ENCODE measurements at regions not wholly inside any gene's neighbourhood (a gene's known extent, or its start where the extent isn't known, plus 50 kb on each side); places are given as distances from the start of the nearest gene placed in this dataset.

GRCh38 chr12:92486443-92487137 lies 216.2 kb upstream of the PLEKHG7 start:
- Histone ChIP-seq H3K4me1 (no peaks in the 10 kb centered on the region), H3K27me3 (no peaks in the 10 kb centered on the region), H3K36me3 (no peaks in the 10 kb centered on the region), H3K9me3 (no peaks in the 10 kb centered on the region), H3K27ac (no peak overlapping the region), H3K4me3 (replicated peaks in 1 of 3) (no peak overlapping the region)
- intact Hi-C loops (cut with DNase I), result no loop called here
- TF ChIP-seq CTCF (IDR thresholded peaks at IDR 0.05), result no peak
- TF ChIP-seq POLR2A (IDR thresholded peaks at IDR 0.05), result no peak
- no peak for DNase-seq
- 79 to 83% methylated on average over 3 of the region's 3 CpGs for WGBS, 2 donors

DNA sequence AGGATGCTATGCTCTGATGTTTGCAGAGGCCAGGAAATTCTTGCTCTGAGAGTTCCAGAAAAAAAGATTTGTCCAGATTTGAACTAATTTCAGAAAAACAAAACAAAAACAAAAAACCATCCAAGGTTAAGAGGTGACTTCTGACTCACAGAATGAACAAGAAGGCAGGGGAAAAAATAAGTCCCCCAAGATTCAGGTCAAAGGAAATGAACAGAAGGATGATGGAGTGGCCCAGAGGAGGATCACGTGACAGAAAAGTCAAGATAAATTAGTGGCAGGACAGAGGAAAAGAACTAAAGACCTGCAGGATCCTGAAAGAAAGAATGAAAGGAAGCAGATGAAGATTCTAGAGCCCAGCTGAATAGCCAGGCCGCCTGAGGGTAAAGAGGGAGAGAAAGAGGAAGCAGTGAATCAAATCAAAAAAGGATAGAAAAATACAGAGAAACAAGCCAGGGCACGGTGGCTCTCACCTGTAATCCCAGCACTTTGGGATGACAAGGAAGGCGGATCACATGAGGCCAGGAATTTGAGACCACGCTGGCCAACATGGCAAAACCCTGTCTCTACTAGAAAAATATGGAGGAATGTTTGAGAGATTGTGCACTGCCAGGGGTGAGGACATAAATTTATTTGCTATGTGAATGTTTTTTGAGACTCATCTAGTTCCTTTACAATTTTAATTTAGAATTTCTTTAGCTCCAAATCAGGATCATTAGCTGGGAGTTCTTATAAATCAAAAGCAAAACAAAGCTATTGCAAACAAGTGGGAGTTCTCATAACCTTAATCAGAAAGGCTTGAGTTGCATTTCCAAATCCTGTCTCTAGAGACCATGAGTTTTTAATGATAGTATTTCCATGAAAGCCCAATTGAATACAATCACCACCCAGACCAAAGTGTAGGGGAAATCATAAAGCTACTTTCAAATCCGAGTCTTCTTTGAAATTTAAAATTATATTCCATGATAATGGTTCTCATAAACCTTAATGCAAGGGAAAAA lies 217.1 kb upstream of the PLEKHG7 start:
- peak overlapping the region in 2 of 3 donors; percentile 37 to 42 for H3K27ac ChIP-seq
- H3K9me3 ChIP-seq, result no peaks in the 10 kb centered on the region
- H3K27me3 ChIP-seq, result no peaks in the 10 kb centered on the region
- intact Hi-C loops (cut with DNase I), result no loop called here
- H3K4me3 ChIP-seq (replicated peaks in 1 of 3), result no peak overlapping the region
- 77 to 79% methylated on average over 6 of the region's 6 CpGs for whole genome bisulfite sequencing, 2 donors
- no peak for TF ChIP-seq POLR2A (IDR thresholded peaks at IDR 0.05)
- no peak for TF ChIP-seq CTCF (IDR thresholded peaks at IDR 0.05)
- DNase-seq, result no peak
- H3K36me3 ChIP-seq, result no peaks in the 10 kb centered on the region
- no peaks in the 10 kb centered on the region for H3K4me1 ChIP-seq

DNA sequence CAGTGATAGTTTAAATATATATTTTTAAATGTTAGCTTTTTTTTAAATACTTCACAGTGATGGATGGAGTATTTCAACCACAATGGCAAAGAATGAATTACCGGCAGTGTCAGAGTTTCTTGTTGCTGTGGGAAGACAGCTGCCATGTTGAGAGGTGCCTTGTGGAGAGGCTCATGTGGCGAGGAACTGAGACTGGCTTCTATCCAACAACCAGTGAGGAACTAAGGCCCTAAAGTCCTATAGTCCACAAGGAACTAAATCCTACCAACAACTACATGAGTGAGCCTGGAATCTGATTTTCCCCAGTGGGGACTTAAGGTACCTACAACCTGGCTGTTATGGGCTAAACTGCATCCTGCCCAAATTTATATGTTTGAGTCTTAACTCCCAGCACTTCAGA lies 220.2 kb upstream of the PLEKHG7 start:
- no peak overlapping the region for H3K27ac ChIP-seq
- H3K36me3 ChIP-seq, result no peaks in the 10 kb centered on the region
- H3K27me3 ChIP-seq, result no peaks in the 10 kb centered on the region
- no peak for DNase-seq
- no peak for TF ChIP-seq CTCF (IDR thresholded peaks at IDR 0.05)
- TF ChIP-seq POLR2A (IDR thresholded peaks at IDR 0.05), result no peak
- 95 to 97% methylated on average over 2 of the region's 2 CpGs for WGBS, 2 donors
- no peaks in the 10 kb centered on the region for H3K4me1 ChIP-seq
- H3K4me3 ChIP-seq (replicated peaks in 1 of 3), result no peak overlapping the region
- no peaks in the 10 kb centered on the region for H3K9me3 ChIP-seq
- intact Hi-C loops (cut with DNase I), result no loop called here

DNA sequence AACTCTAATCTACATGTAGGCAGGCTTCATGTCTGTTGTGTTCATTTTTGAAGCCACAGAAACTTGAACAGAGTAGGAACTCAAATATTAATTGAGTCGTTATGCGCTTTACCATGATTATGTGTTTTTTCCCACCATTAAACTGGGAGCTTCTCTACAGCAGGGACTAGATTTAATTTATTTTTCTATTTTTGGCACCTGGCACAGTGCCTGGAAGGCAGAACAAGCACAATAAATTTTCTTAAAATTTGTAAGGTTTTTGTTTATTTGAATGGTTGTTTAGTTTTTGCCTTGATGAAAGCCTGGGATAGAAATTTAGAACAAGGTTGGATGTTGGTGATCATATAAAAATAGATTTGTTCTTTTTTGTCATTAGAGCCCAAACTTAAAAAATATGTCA lies 221.7 kb upstream of the PLEKHG7 start:
- DNase-seq, result no peak
- Histone ChIP-seq H3K36me3 (no peaks in the 10 kb centered on the region), H3K9me3 (no peaks in the 10 kb centered on the region), H3K27me3 (no peaks in the 10 kb centered on the region), H3K4me1 (no peaks in the 10 kb centered on the region), H3K4me3 (replicated peaks in 1 of 3) (no peak overlapping the region), H3K27ac (no peak overlapping the region)
- TF ChIP-seq POLR2A (IDR thresholded peaks at IDR 0.05), result no peak
- no peak for TF ChIP-seq CTCF (IDR thresholded peaks at IDR 0.05)
- 87 to 94% methylated on average over 2 of the region's 2 CpGs for WGBS, 2 donors
- intact Hi-C loops (cut with DNase I), result no loop called here

DNA sequence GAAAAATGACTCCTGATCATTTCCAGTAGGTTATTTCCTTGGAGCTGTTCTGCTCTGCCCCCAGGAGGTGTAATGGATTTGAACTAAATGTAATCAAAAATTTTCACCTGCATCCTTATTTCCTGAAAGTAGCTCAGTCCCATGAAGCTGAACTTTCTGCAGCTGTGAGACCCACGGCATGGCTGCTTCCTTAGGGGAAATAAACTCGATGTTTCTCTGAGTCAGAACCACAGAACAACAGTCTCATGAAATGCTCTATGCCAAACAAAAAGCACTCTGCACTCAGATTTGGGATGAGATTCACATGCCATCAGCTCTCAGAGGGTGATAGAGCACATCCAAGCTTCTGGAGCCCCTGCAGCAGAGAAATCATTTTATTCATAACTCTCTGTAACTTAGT lies 224.1 kb upstream of the PLEKHG7 start:
- WGBS, 2 donors, result 44 to 55% methylated on average over 2 of the region's 2 CpGs
- no peak for TF ChIP-seq CTCF (IDR thresholded peaks at IDR 0.05)
- DNase-seq, result no peak
- intact Hi-C loops (cut with DNase I), result no loop called here
- no peaks in the 10 kb centered on the region for H3K27me3 ChIP-seq
- H3K9me3 ChIP-seq, result no peaks in the 10 kb centered on the region
- no peaks in the 10 kb centered on the region for H3K36me3 ChIP-seq
- H3K4me3 ChIP-seq (replicated peaks in 1 of 3), result no peak overlapping the region
- H3K27ac ChIP-seq, result no peak overlapping the region
- H3K4me1 ChIP-seq, result no peaks in the 10 kb centered on the region

Measured in thyroid gland (tissue), 4 donors.